Sciatic nerve (tissue), 2 donors: ENCODE measurements at regions not wholly inside any gene's neighbourhood (a gene's known extent, or its start where the extent isn't known, plus 50 kb on each side); places are given as distances from the start of the nearest gene placed in this dataset.
"Not testable (repeated sequence)": the region's sequence is repeated elsewhere in the genome, so short reads cannot be mapped to it uniquely, and the experiment has no call there.

Experiments used
- ATAC-seq: fragments of 200-7000 bp; cut with Tn5 transposase; one replicate; pipeline ENCODE4 v1.9.1; 2020; ENCODE audit warnings: mild to moderate bottlenecking, moderate library complexity
- DNase-seq: peaks from one replicate; pipeline ENCODE4 v3.0.0-alpha.2; 2020; ENCODE audit warnings: low spot score
- intact Hi-C: fragments of 100-400 bp; cut with DNase I; formaldehyde crosslinking; loops from one replicate; pipeline ENCODE4 v1.14.2; 2022
- donor health status: DM: no; HTN: no; CAD: no.
- donor health status: DM: no; HTN: no; CAD: no.

- ATAC-seq (no peak), DNase-seq (no peak)
- intact Hi-C loops: no loop called here
Observed at GRCh38 chr4:186775902-186776301, 52.2 kb upstream of the FAT1 start.

GRCh38 chr4:186778134-186778533 lies 54.5 kb upstream of the FAT1 start:
- intact Hi-C loops: no loop called here
- ATAC-seq: no peak
- no peak for DNase-seq

GRCh38 chr4:186780291-186781031 lies 56.8 kb upstream of the FAT1 start:
- intact Hi-C loops: no loop called here
- DNase-seq (no peak), ATAC-seq (no peak)

- intact Hi-C loops: no loop called here
- no peak for DNase-seq
- ATAC-seq: no peak
Observed at GRCh38 chr4:186781032-186781917, 57.6 kb upstream of the FAT1 start.

- DNase-seq: no peak
- intact Hi-C loops: no loop called here
Observed at GRCh38 chr4:186782302-186782701, 58.6 kb upstream of the FAT1 start.

GRCh38 chr4:186787536-186787935 lies 63.9 kb upstream of the FAT1 start:
- ATAC-seq (no peak), DNase-seq (no peak)
- intact Hi-C loops: no loop called here

More at GRCh38 chr4:186782302-186782701, 58.6 kb upstream of the FAT1 start:
- ATAC-seq: no peak

GRCh38 chr4:186789651-186790050 lies 66.0 kb upstream of the FAT1 start:
- ATAC-seq (no peak), DNase-seq (no peak)
- intact Hi-C loops: no loop called here

GRCh38 chr4:186790630-186791029 lies 67.0 kb upstream of the FAT1 start:
- intact Hi-C loops: no loop called here
- DNase-seq (no peak), ATAC-seq (no peak)

GRCh38 chr4:186792728-186793366 lies 69.2 kb upstream of the FAT1 start:
- peak; percentile 87 for ATAC-seq
- no peak for DNase-seq
- intact Hi-C loops: no loop called here

GRCh38 chr4:186798951-186799659 lies 75.4 kb upstream of the FAT1 start:
- intact Hi-C loops: no loop called here
- no peak for ATAC-seq
- DNase-seq: no peak

- intact Hi-C loops: no loop called here
- no peak for DNase-seq
- ATAC-seq: no peak
Observed at GRCh38 chr4:186805020-186805820, 81.6 kb upstream of the FAT1 start.

GRCh38 chr4:186805917-186806316 lies 82.3 kb upstream of the FAT1 start:
- intact Hi-C loops, DNase-seq, ATAC-seq: not testable (repeated sequence)

- ATAC-seq (no peak), DNase-seq (no peak)
- intact Hi-C loops: no loop called here
Observed at GRCh38 chr4:186806679-186807421, 83.2 kb upstream of the FAT1 start.

- intact Hi-C loops: no loop called here
- DNase-seq (no peak), ATAC-seq (no peak)
Observed at GRCh38 chr4:186807808-186808629, 84.4 kb upstream of the FAT1 start.

GRCh38 chr4:186808630-186809018 lies 85.0 kb upstream of the FAT1 start:
- intact Hi-C loops: no loop called here
- no peak for ATAC-seq
- DNase-seq: no peak

- DNase-seq: no peak
- ATAC-seq: no peak
- intact Hi-C loops: no loop called here
Observed at GRCh38 chr4:186809070-186809469, 85.4 kb upstream of the FAT1 start.

GRCh38 chr4:186810613-186811150 lies 87.0 kb upstream of the FAT1 start:
- intact Hi-C loops: no loop called here
- ATAC-seq (no peak), DNase-seq (no peak)
